Vagina (tissue), 2 donors: ENCODE measurements at regions not wholly inside any gene's neighbourhood (a gene's known extent, or its start where the extent isn't known, plus 50 kb on each side); places are given as distances from the start of the nearest gene placed in this dataset.

Experiments used
- DNase-seq, 2 donors: peaks; one replicate each; pipeline ENCODE4 v3.0.0-alpha.2; 2017; ENCODE audit errors: extremely low spot score in 2 of 2
- H3K27ac ChIP-seq: fragments of 200-600 bp; sonication (generic); one replicate; pipeline ENCODE4 v1.5.1; 2019
- H3K27me3 ChIP-seq: fragments of 200-600 bp; sonication (generic); one replicate; pipeline ENCODE4 v1.5.1; 2019
- H3K36me3 ChIP-seq, 2 donors: fragments of 200-600 bp; sonication (generic); one replicate each; pipeline ENCODE4 v1.5.1; 2017 to 2019
- H3K4me1 ChIP-seq: fragments of 200-600 bp; sonication (generic); one replicate; pipeline ENCODE4 v1.5.1; 2019
- H3K4me3 ChIP-seq, 2 donors: fragments of 200-600 bp; sonication (generic); 1 replicate in 1 of 2; 2 replicates in 1 of 2; pipeline ENCODE4 v1.5.1; 2016 to 2019
- H3K9me3 ChIP-seq: fragments of 200-600 bp; sonication (generic); one replicate; pipeline ENCODE4 v1.5.1; 2019
- CTCF ChIP-seq, 3 experiments: fragments of 450-650 bp in 2 of 3; fragments of 200-600 bp in 1 of 3; sonication (generic) in 1 of 3; IDR thresholded peaks; one replicate each; pipeline ENCODE4 v1.5.1; 2017 to 2019; ENCODE audit warnings: antibody characterized with exemption in 3 of 3, mild to moderate bottlenecking in 2 of 3, moderate library complexity in 2 of 3
- POLR2A ChIP-seq, 2 donors: fragments of 450-650 bp; IDR thresholded peaks; one replicate each; pipeline ENCODE4 v1.6.1; 2017; ENCODE audit warnings: antibody characterized with exemption in 2 of 2, mild to moderate bottlenecking in 2 of 2, moderate library complexity in 2 of 2
- POLR2AphosphoS5 ChIP-seq, 2 donors: sonication (generic); formaldehyde crosslinking; IDR thresholded peaks; one replicate each; pipeline ENCODE4 v1.9.0; 2017; ENCODE audit warnings: antibody characterized with exemption in 2 of 2, mild to moderate bottlenecking in 2 of 2, low read depth in 1 of 2; ENCODE audit not compliant: insufficient read depth in 1 of 2
- intact Hi-C: fragments of 100-400 bp; cut with DNase I; formaldehyde crosslinking; loops from one replicate; pipeline ENCODE4 v1.15.1; 2023

- no peaks in the 10 kb centered on the region for H3K27me3 ChIP-seq
- H3K36me3 ChIP-seq, result no peaks in the 10 kb centered on the region
- no peaks in the 10 kb centered on the region for H3K4me1 ChIP-seq
- H3K27ac ChIP-seq, result no peak overlapping the region
- H3K4me3 ChIP-seq, result no peak overlapping the region
- no peak for DNase-seq
- TF ChIP-seq CTCF (IDR thresholded peaks at IDR 0.05) (no peak), POLR2AphosphoS5 (IDR thresholded peaks at IDR 0.05; ENCODE audit: insufficient read depth in 1 of 2, low read depth in 1 of 2) (no peak), POLR2A (IDR thresholded peaks at IDR 0.05) (no peak)
- H3K9me3 ChIP-seq, result no peaks in the 10 kb centered on the region
- intact Hi-C loops, result no loop called here
Measured at GRCh38 chr14:86604561-86604960, 1074.6 kb downstream of the FLRT2 start.

DNA sequence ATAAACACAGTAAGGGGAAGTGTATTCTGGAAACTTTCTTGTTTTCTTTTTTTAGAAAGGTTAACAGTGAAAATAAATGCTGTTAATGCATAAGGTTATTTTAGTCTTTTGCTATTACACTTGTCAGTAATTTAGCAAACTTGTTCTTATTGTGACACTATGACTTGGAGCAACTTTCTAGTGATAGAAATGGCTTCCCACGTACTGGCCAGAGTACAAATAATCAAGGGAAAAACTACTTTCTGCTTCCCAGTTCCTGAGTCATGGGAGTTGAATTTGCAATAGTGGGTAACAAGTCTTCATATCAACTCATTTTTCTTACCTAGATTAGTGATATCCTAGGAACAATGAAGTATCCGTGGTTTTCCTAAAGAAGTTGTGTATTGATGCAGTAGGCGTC, 1072.3 kb downstream of the FLRT2 start:
- Histone ChIP-seq H3K9me3 (no peaks in the 10 kb centered on the region), H3K27me3 (no peaks in the 10 kb centered on the region), H3K36me3 (no peaks in the 10 kb centered on the region), H3K4me3 (no peak overlapping the region), H3K27ac (no peak overlapping the region), H3K4me1 (no peaks in the 10 kb centered on the region)
- TF ChIP-seq CTCF (IDR thresholded peaks at IDR 0.05) (no peak), POLR2AphosphoS5 (IDR thresholded peaks at IDR 0.05; ENCODE audit: insufficient read depth in 1 of 2, low read depth in 1 of 2) (no peak), POLR2A (IDR thresholded peaks at IDR 0.05) (no peak)
- no peak for DNase-seq
- intact Hi-C loops, result no loop called here

DNA sequence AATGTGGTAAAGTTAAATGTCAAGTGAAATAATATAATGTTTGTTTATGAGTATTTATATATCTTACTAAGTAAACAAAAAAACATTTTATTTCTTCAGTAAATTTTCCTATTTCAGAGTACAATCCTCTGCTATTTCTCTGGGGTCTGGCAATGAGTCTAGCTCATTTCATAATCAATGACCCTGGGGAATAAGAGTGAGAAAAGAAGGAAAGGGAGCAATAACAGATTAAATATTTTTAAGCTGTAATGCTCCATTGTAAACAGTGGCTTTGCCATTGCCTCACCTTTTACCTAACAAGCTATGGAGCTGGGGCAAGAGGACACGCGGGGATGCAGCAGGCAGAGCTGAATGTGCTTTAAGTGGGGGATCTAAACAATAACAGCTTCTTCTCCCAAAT, 1071.9 kb downstream of the FLRT2 start:
- H3K4me3 ChIP-seq, result no peak overlapping the region
- H3K36me3 ChIP-seq, result no peaks in the 10 kb centered on the region
- no peak for DNase-seq
- H3K27ac ChIP-seq, result no peak overlapping the region
- no peaks in the 10 kb centered on the region for H3K27me3 ChIP-seq
- no peaks in the 10 kb centered on the region for H3K4me1 ChIP-seq
- intact Hi-C loops, result no loop called here
- no peaks in the 10 kb centered on the region for H3K9me3 ChIP-seq
- TF ChIP-seq POLR2A (IDR thresholded peaks at IDR 0.05) (no peak), CTCF (IDR thresholded peaks at IDR 0.05) (no peak), POLR2AphosphoS5 (IDR thresholded peaks at IDR 0.05; ENCODE audit: insufficient read depth in 1 of 2, low read depth in 1 of 2) (no peak)

- H3K9me3 ChIP-seq, result no peaks in the 10 kb centered on the region
- no peak overlapping the region for H3K4me3 ChIP-seq
- no peak for DNase-seq
- H3K27ac ChIP-seq, result no peak overlapping the region
- no peaks in the 10 kb centered on the region for H3K27me3 ChIP-seq
- no peak for TF ChIP-seq POLR2AphosphoS5 (IDR thresholded peaks at IDR 0.05; ENCODE audit: insufficient read depth in 1 of 2, low read depth in 1 of 2)
- TF ChIP-seq POLR2A (IDR thresholded peaks at IDR 0.05), result no peak
- TF ChIP-seq CTCF (IDR thresholded peaks at IDR 0.05), result no peak
- no peaks in the 10 kb centered on the region for H3K36me3 ChIP-seq
- intact Hi-C loops, result no loop called here
- H3K4me1 ChIP-seq, result no peaks in the 10 kb centered on the region
Measured at GRCh38 chr14:86597279-86597678, 1067.3 kb downstream of the FLRT2 start.

- intact Hi-C loops, result no loop called here
- Histone ChIP-seq H3K27ac (no peak overlapping the region), H3K27me3 (no peaks in the 10 kb centered on the region), H3K9me3 (no peaks in the 10 kb centered on the region), H3K4me1 (no peaks in the 10 kb centered on the region), H3K4me3 (no peak overlapping the region), H3K36me3 (no peaks in the 10 kb centered on the region)
- no peak for TF ChIP-seq POLR2A (IDR thresholded peaks at IDR 0.05)
- no peak for TF ChIP-seq CTCF (IDR thresholded peaks at IDR 0.05)
- no peak for TF ChIP-seq POLR2AphosphoS5 (IDR thresholded peaks at IDR 0.05; ENCODE audit: insufficient read depth in 1 of 2, low read depth in 1 of 2)
- DNase-seq, result no peak
Measured at GRCh38 chr14:86596024-86596423, 1066.1 kb downstream of the FLRT2 start.
